GM18507 (cell line): ENCODE measurements at regions not wholly inside any gene's neighbourhood (a gene's known extent, or its start where the extent isn't known, plus 50 kb on each side); places are given as distances from the start of the nearest gene placed in this dataset.

Source experiments
- DNase-seq: peaks from one replicate; pipeline ENCODE4 v3.0.0; 2011; ENCODE audit warnings: low read depth; ENCODE audit not compliant: insufficient read length; ENCODE audit errors: extremely low spot score
- FAIRE-seq: peaks from 2 replicates; lab custom pipeline; 2011; peaks lifted over from hg19 to GRCh38; lab: Jason Lieb, UNC

GRCh38 chr12:3950714-3951320 is 77.6 kb upstream of the PARP11 start:
- FAIRE-seq (no peak), DNase-seq (no peak)

DNA sequence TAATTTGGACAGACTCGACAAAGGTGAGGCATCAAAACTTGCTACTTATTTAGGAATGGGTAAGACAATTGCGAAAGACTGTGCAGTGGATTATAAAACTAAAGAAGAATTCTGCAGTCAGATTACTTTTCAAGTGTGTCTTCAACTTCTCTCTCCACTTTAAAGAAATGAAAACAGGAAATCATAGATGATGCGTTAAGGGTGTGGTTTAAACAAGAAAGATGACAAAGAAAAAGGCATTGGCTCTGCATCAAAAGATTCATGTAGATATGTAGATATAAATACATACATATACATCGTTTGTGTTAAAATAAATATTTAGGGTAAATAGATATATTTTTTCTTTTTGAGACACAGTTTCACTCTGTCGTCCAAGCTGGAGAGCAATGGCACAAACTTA is 74.6 kb upstream of the PARP11 start:
- DNase-seq (no peak), FAIRE-seq (no peak)

DNA sequence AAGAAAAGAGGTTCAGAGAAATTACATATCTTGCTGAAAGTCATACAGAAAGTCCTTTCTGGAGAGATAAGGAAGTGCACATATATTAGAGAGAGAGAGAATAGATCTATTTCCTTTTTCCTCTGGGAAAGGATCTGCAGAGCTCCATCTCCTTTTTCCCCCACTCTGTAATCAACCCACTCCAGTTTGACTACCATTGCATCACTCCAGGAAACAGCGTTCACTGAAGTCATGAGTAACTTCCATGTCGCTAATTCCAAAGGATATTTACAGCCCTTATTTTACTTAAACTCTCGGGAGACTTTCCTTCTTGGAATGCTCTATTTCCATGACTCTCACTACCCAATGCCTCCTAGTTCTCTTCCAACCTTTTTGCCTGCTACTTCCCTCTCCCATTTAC is 72.5 kb upstream of the PARP11 start:
- no peak for FAIRE-seq
- DNase-seq = no peak

DNA sequence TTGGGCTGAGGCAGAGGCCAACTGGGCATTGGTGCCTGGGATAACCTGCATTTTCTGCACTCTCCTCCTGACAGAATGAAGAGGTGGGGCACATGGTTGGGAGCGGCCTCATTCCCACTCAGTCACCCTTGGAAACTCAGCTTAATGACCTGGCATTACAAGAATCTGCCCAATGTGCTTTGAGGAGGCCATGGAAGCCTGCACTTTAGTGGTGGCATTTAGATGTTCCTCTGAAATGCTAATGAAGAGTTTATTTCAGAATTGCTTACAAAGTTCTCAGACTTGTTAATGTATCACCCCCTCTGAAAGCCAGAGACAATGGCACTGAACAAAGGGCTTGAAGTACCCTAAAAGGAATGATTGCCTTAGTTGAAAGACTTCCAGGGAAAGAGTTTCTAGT is 71.4 kb upstream of the PARP11 start:
- FAIRE-seq (no peak), DNase-seq (no peak)

DNA sequence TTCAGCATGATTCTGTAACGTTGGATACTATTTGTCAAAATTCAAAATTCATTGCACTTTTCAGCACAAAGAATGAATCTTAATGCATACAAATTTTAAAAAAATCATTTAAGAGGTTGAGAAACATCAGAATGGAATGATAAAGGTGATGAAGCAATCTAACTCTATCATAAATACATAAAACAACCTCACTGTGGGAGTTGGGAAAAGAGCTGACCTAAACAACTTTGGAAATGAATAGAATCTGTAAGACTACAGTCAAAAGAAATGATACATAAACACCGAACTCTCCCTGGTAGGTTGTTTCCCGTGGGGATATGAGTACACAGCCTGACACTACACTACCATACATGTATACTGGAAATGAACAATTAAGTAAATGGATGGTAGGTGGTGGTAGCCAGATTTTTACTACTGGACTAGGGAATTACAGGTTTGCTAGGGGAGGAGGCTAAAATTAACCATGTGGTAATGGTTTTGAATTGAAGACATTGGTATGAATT is 64.9 kb upstream of the PARP11 start:
- no peak for DNase-seq
- no peak for FAIRE-seq

DNA sequence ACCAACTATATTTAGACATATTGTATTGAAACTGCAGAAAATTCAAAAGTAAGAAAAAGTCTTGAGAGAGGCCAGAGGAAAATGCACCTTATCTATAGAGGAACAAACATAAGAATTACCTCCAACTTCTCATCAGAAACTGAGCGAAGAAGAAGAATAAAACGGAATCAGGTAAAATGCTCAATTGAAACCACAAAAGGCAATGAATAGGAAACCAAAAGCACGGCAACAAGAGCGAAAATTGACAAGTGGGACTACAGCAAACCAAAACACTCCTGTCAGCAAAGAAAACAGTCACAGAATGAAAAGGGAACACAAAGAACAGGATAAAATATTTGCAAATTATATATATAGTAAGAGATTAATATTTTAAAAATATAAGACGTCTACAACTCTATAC is 61.9 kb upstream of the PARP11 start:
- DNase-seq = no peak
- FAIRE-seq = no peak

GRCh38 chr12:3933819-3934192 is 60.6 kb upstream of the PARP11 start:
- FAIRE-seq (no peak), DNase-seq (no peak)

- DNase-seq = no peak
- FAIRE-seq = no peak
These were observed 60.0 kb upstream of the PARP11 start for GRCh38 chr12:3933074-3933818.

GRCh38 chr12:3931776-3932175 is 58.6 kb upstream of the PARP11 start:
- no peak for FAIRE-seq

GRCh38 chr12:3931206-3931605 is 58.0 kb upstream of the PARP11 start:
- DNase-seq (no peak), FAIRE-seq (no peak)

More at GRCh38 chr12:3931776-3932175, 58.6 kb upstream of the PARP11 start:
- no peak for DNase-seq

DNA sequence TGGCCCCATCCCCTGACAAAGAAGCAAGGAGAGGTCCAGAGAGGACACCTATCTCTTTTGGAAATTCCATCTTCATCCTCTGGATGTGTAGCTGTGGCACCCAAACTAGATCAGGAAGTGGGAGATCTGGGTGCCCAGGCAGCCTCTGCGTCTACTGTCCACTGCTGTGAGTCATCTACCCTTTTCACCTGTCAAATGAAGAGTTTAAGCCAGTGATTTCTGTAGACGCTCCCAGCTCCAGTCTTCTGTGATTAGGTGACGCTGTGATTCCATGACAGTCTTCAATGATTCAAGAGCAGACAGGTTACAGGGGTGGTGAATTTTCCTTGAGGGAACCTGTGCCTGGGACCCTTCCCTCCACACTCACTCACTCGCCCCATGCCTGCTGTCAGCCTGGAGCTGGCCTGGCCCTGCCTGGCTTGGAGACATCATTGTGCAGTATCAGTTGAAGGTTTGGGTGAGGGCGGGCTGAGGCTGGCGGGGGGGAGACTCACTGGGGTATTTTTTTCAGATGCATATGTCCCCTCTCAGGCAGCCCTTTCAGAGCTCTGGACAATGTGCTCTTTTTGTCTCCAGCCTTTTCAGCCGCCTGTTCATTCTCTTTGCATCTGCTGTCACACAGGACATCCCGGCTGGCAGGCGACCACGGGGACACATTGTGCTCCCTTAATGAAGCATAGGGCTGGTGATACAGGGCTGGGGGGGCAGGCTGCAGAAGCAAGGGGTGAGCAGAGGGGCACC is 56.8 kb upstream of the PARP11 start:
- no peak for DNase-seq
- no peak for FAIRE-seq

- DNase-seq = no peak
- FAIRE-seq = no peak
These were observed 55.5 kb upstream of the PARP11 start for GRCh38 chr12:3928538-3929184.

GRCh38 chr12:3925621-3926020 is 52.4 kb upstream of the PARP11 start:
- FAIRE-seq (no peak), DNase-seq (no peak)

- DNase-seq = no peak
- no peak for FAIRE-seq
These were observed 51.6 kb upstream of the PARP11 start for GRCh38 chr12:3924761-3925160.

DNA sequence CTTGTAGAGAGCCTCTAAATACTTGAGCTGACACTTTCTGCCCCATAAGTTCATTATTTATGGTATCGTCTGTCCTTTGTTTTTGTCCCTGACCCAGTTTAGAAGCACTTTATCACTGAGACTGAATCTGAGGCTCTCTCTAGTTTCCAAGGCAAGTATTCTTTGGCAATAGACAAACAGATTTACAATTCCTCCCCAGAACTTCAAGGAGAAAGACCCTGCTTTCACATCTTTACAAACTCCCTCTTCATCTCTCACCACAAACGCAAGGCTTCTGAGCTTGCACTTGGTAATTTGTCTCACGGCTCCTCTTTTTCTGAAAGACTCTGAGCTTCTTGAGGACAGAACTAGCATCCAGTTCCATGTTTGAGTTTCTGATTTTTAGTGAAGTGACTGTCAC is 49.8 kb upstream of the PARP11 start:
- DNase-seq (no peak), FAIRE-seq (no peak)
